ENCODE measurements at regions not wholly inside any gene's neighbourhood (a gene's known extent, or its start where the extent isn't known, plus 50 kb on each side); places are given as distances from the start of the nearest gene placed in this dataset.

- H2AK9ac ChIP-seq (replicated peaks; ENCODE audit: low read depth, low read length, poor library complexity), result no peak overlapping the region
- H3K9me3 ChIP-seq (ENCODE audit: control insufficient read depth, insufficient read depth, low read length), result no peaks in the 10 kb centered on the region
- H3K9me1 ChIP-seq (ENCODE audit: insufficient read depth, low read length), result no peaks in the 10 kb centered on the region
- H2BK5ac ChIP-seq (ENCODE audit: low read depth, low read length, poor library complexity, severe bottlenecking), result no peak overlapping the region
- no peak overlapping the region for H2BK15ac ChIP-seq (ENCODE audit: low read depth, low read length)
- no peak overlapping the region for H3K56ac ChIP-seq (ENCODE audit: extremely low read depth, insufficient read depth, low read length)
- ChIA-PET CTCF (no interaction called here), POLR2A (ENCODE audit: unreplicated experiment) (no interaction called here)
- H3K4me2 ChIP-seq (ENCODE audit: low read depth, low read length), result no peak overlapping the region
- H4K91ac ChIP-seq (ENCODE audit: insufficient read depth, low read depth, low read length), result no peak overlapping the region
- H2AK5ac ChIP-seq (ENCODE audit: low read depth, low read length), result no peak overlapping the region
- in situ Hi-C loops (cut with MboI; ENCODE audit: low sequenced_read_pairs), result no loop called here
- no peak overlapping the region for H3K9ac ChIP-seq (ENCODE audit: low read depth, low read length)
- dilution Hi-C loops (cut with HindIII; ENCODE audit: low sequenced_read_pairs, unreplicated experiment), result no loop called here
- TF ChIP-seq RFX5 (IDR thresholded peaks at IDR 0.05; ENCODE audit: low read depth, low read length) (no peak), SMC3 (IDR thresholded peaks at IDR 0.05; ENCODE audit: low read depth, low read length) (no peak), CHD1 (IDR thresholded peaks at IDR 0.05; ENCODE audit: low read depth, low read length) (no peak), NFE2L2 (IDR thresholded peaks at IDR 0.05; ENCODE audit: low read depth, low read length) (no peak), BHLHE40 (IDR thresholded peaks at IDR 0.05; ENCODE audit: low read depth, low read length) (no peak), ELK1 (IDR thresholded peaks at IDR 0.05; ENCODE audit: borderline replicate concordance, low read depth, low read length) (no peak), CEBPB (IDR thresholded peaks at IDR 0.05; ENCODE audit: low read depth, low read length) (no peak), POLR2A (IDR thresholded peaks at IDR 0.05; ENCODE audit: low read depth, low read length) (no peak), MAZ (IDR thresholded peaks at IDR 0.05; ENCODE audit: borderline replicate concordance, low read depth, low read length) (no peak), RCOR1 (IDR thresholded peaks at IDR 0.05; ENCODE audit: insufficient replicate concordance, low read length) (no peak), MAFK (IDR thresholded peaks at IDR 0.05; ENCODE audit: low read depth, low read length) (no peak), RAD21 (IDR thresholded peaks at IDR 0.05; ENCODE audit: low read length) (no peak), FOS (IDR thresholded peaks at IDR 0.05; ENCODE audit: low read depth, low read length) (no peak), MXI1 (IDR thresholded peaks at IDR 0.05; ENCODE audit: borderline replicate concordance, low read depth, low read length) (no peak)
- TF ChIP-seq, protein P1, sequence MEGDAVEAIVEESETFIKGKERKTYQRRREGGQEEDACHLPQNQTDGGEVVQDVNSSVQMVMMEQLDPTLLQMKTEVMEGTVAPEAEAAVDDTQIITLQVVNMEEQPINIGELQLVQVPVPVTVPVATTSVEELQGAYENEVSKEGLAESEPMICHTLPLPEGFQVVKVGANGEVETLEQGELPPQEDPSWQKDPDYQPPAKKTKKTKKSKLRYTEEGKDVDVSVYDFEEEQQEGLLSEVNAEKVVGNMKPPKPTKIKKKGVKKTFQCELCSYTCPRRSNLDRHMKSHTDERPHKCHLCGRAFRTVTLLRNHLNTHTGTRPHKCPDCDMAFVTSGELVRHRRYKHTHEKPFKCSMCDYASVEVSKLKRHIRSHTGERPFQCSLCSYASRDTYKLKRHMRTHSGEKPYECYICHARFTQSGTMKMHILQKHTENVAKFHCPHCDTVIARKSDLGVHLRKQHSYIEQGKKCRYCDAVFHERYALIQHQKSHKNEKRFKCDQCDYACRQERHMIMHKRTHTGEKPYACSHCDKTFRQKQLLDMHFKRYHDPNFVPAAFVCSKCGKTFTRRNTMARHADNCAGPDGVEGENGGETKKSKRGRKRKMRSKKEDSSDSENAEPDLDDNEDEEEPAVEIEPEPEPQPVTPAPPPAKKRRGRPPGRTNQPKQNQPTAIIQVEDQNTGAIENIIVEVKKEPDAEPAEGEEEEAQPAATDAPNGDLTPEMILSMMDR (conservative IDR thresholded peaks at IDR 0.05; ENCODE audit: low read depth, low read length), result no peak
- TF ChIP-seq, protein P2, sequence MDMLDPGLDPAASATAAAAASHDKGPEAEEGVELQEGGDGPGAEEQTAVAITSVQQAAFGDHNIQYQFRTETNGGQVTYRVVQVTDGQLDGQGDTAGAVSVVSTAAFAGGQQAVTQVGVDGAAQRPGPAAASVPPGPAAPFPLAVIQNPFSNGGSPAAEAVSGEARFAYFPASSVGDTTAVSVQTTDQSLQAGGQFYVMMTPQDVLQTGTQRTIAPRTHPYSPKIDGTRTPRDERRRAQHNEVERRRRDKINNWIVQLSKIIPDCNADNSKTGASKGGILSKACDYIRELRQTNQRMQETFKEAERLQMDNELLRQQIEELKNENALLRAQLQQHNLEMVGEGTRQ (IDR thresholded peaks at IDR 0.05; ENCODE audit: low read depth, low read length), result no peak
- intact Hi-C loops (cut with micrococcal nuclease), result loop anchor here (2.0 kb wide), 1 partner anchor 35 kb away; no protein-coding TSS in a partner anchor
- no peak overlapping the region for H3K4me3 ChIP-seq (ENCODE audit: insufficient read depth, low read depth, low read length)
- H4K20me1 ChIP-seq (ENCODE audit: insufficient read depth, low read length), result no peaks in the 10 kb centered on the region
- H3K14ac ChIP-seq (replicated peaks; ENCODE audit: low read depth, low read length), result no peak overlapping the region
- no peak overlapping the region for H3K27ac ChIP-seq (ENCODE audit: insufficient read depth, low read length)
- BruUV-seq (replicated peaks), result no TSS peak
- no CpG with 5 or more reads among the region's 2 CpGs for WGBS, 2 experiments (ENCODE audit: extremely low coverage in 2 of 2, insufficient read length in 1 of 2)
- no peak for ATAC-seq (ENCODE audit: low read depth)
- H3K18ac ChIP-seq (ENCODE audit: low read depth, low read length), result no peak overlapping the region
- no peak overlapping the region for H4K8ac ChIP-seq (ENCODE audit: low read depth in 2 of 2, low read length in 2 of 2)
- no peaks in the 10 kb centered on the region for H3K79me1 ChIP-seq (ENCODE audit: low read depth in 1 of 2, low read length in 2 of 2)
- no peak overlapping the region for H3K4ac ChIP-seq (ENCODE audit: low read depth, low read length)
- DNase-seq, result no peak
- H2BK120ac ChIP-seq (ENCODE audit: low read depth, low read length), result no peak overlapping the region
- H2AFZ ChIP-seq (replicated peaks; ENCODE audit: low read length, poor library complexity), result no peak overlapping the region
- no peak overlapping the region for H4K5ac ChIP-seq (ENCODE audit: low read depth, low read length)
- no peaks in the 10 kb centered on the region for H3K36me3 ChIP-seq (ENCODE audit: control insufficient read depth, insufficient read depth, low read length)
- H2BK20ac ChIP-seq (ENCODE audit: low read depth, low read length), result no peak overlapping the region
- H3K27me3 ChIP-seq (ENCODE audit: control insufficient read depth, insufficient read depth, low read length), result peaks cover 2% of the 10 kb centered on the region; the same call in 1 of the 2 replicates
- H3K23ac ChIP-seq (ENCODE audit: low read depth, low read length), result no peak overlapping the region
- H3K4me1 ChIP-seq (ENCODE audit: control insufficient read depth, insufficient read depth, low read length), result no peaks in the 10 kb centered on the region
Observed at GRCh38 chr15:61729646-61730045, 330.6 kb downstream of the VPS13C start.
